ENCODE measurements at regions not wholly inside any gene's neighbourhood (a gene's known extent, or its start where the extent isn't known, plus 50 kb on each side); places are given as distances from the start of the nearest gene placed in this dataset.

DNA sequence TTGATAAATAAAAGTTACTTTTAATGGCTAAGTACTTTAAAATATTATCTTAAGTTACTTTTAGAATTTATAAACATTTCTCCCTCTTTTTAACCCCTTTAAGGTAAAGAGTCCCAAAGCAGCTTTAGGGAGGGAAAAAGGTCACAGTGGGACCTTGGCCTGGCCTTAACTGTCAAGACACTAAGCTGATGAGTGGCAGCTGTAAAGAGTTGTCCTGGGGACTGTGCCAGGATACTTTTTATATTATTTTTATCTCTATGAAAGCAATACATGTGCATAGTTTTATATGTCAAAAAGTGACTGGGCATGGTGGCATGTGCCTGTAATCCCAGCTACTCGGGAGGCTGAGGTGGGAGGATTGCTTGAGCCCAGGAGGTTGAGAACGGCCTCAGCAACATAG is 94.2 kb upstream of the RESF1 start:
- TF ChIP-seq, protein P1, sequence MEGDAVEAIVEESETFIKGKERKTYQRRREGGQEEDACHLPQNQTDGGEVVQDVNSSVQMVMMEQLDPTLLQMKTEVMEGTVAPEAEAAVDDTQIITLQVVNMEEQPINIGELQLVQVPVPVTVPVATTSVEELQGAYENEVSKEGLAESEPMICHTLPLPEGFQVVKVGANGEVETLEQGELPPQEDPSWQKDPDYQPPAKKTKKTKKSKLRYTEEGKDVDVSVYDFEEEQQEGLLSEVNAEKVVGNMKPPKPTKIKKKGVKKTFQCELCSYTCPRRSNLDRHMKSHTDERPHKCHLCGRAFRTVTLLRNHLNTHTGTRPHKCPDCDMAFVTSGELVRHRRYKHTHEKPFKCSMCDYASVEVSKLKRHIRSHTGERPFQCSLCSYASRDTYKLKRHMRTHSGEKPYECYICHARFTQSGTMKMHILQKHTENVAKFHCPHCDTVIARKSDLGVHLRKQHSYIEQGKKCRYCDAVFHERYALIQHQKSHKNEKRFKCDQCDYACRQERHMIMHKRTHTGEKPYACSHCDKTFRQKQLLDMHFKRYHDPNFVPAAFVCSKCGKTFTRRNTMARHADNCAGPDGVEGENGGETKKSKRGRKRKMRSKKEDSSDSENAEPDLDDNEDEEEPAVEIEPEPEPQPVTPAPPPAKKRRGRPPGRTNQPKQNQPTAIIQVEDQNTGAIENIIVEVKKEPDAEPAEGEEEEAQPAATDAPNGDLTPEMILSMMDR (IDR thresholded peaks at IDR 0.05; ENCODE audit: borderline replicate concordance, extremely low read depth, low read length, poor library complexity, severe bottlenecking), result no peak
- no peak for TF ChIP-seq EZH2 (IDR thresholded peaks at IDR 0.05; ENCODE audit: borderline replicate concordance, low read depth, low read length, severe bottlenecking)
- Histone ChIP-seq H4K20me1 (ENCODE audit: insufficient read depth, low read length) (no peaks in the 10 kb centered on the region), H3K4me1 (ENCODE audit: insufficient read depth, low read length) (no peaks in the 10 kb centered on the region), H2AFZ (ENCODE audit: low read depth, low read length) (no peak overlapping the region), H3K27ac (ENCODE audit: low read length) (no peak overlapping the region), H3K79me2 (ENCODE audit: insufficient read depth, low read length) (no peaks in the 10 kb centered on the region), H3K36me3 (ENCODE audit: insufficient read depth, low read length) (no peaks in the 10 kb centered on the region), H3K9ac (ENCODE audit: low read depth, low read length) (no peak overlapping the region), H3K4me3 (ENCODE audit: low read depth in 1 of 2, low read length in 2 of 2) (no peak overlapping the region), H3K4me2 (ENCODE audit: insufficient read depth, low read length) (no peak overlapping the region), H3K27me3 (ENCODE audit: insufficient read depth, low read length, poor library complexity) (no peaks in the 10 kb centered on the region), H3K9me3 (ENCODE audit: insufficient read depth, low read length, severe bottlenecking) (peaks cover 5% of the 10 kb centered on the region)
- DNase-seq (no peak), ATAC-seq (ENCODE audit: insufficient read depth, low read depth) (no peak)

DNA sequence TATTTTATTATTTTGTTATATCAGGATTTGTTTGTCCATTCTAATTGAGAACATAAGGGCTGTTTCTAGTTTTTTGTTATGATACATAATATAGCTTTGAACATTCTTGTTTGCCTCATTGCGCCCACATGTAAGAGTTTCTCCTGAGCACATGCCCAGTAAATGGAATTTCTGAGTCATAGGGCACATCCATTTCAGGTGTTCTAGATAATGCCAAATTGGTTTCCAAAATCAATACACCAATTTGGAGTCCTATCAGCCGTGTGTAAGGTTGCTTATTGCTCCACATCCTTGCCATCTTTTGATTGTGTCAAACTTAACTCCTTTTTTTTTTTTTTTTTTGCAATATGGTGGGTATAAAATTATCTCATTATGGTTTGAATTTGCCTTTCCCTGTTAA is 97.9 kb upstream of the RESF1 start:
- TF ChIP-seq EZH2 (IDR thresholded peaks at IDR 0.05; ENCODE audit: borderline replicate concordance, low read depth, low read length, severe bottlenecking), result no peak
- TF ChIP-seq, protein P1 (IDR thresholded peaks at IDR 0.05; ENCODE audit: borderline replicate concordance, extremely low read depth, low read length, poor library complexity, severe bottlenecking), result no peak
- Histone ChIP-seq H3K4me1 (ENCODE audit: insufficient read depth, low read length) (no peaks in the 10 kb centered on the region), H3K36me3 (ENCODE audit: insufficient read depth, low read length) (no peaks in the 10 kb centered on the region), H4K20me1 (ENCODE audit: insufficient read depth, low read length) (no peaks in the 10 kb centered on the region), H3K4me3 (ENCODE audit: low read depth in 1 of 2, low read length in 2 of 2) (no peak overlapping the region), H3K4me2 (ENCODE audit: insufficient read depth, low read length) (no peak overlapping the region), H3K9ac (ENCODE audit: low read depth, low read length) (no peak overlapping the region), H3K27me3 (ENCODE audit: insufficient read depth, low read length, poor library complexity) (no peaks in the 10 kb centered on the region), H3K27ac (ENCODE audit: low read length) (no peak overlapping the region), H3K79me2 (ENCODE audit: insufficient read depth, low read length) (no peaks in the 10 kb centered on the region), H2AFZ (ENCODE audit: low read depth, low read length) (no peak overlapping the region), H3K9me3 (ENCODE audit: insufficient read depth, low read length, severe bottlenecking) (peaks cover 12% of the 10 kb centered on the region)
- no peak for DNase-seq
- no peak for ATAC-seq (ENCODE audit: insufficient read depth, low read depth)

DNA sequence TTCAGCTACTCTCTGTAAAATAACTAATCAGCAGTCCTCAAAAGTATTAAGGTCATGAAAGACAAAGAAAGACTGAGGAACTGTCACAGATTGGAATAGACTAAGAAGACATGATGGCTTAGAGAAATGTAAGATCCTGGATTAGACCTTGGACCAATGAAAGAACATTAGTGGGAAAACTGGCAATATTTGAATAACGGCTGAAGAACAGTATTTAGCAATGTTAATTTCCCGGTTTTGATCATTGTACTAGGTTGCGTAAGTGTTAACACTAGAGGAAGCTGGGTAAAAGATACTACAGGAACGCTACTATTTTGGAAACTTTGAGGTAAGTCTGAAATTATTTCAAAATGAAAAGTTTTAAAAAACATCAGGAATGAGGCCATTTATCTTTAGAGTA is 98.8 kb upstream of the RESF1 start:
- Histone ChIP-seq H3K79me2 (ENCODE audit: insufficient read depth, low read length) (no peaks in the 10 kb centered on the region), H3K4me2 (ENCODE audit: insufficient read depth, low read length) (no peak overlapping the region), H4K20me1 (ENCODE audit: insufficient read depth, low read length) (no peaks in the 10 kb centered on the region), H2AFZ (ENCODE audit: low read depth, low read length) (no peak overlapping the region), H3K4me1 (ENCODE audit: insufficient read depth, low read length) (no peaks in the 10 kb centered on the region), H3K4me3 (ENCODE audit: low read depth in 1 of 2, low read length in 2 of 2) (no peak overlapping the region), H3K9me3 (ENCODE audit: insufficient read depth, low read length, severe bottlenecking) (peaks cover 12% of the 10 kb centered on the region), H3K36me3 (ENCODE audit: insufficient read depth, low read length) (no peaks in the 10 kb centered on the region), H3K27ac (ENCODE audit: low read length) (no peak overlapping the region), H3K27me3 (ENCODE audit: insufficient read depth, low read length, poor library complexity) (no peaks in the 10 kb centered on the region), H3K9ac (ENCODE audit: low read depth, low read length) (no peak overlapping the region)
- DNase-seq (no peak), ATAC-seq (ENCODE audit: insufficient read depth, low read depth) (no peak)
- TF ChIP-seq, protein P1 (IDR thresholded peaks at IDR 0.05; ENCODE audit: borderline replicate concordance, extremely low read depth, low read length, poor library complexity, severe bottlenecking), result no peak
- TF ChIP-seq EZH2 (IDR thresholded peaks at IDR 0.05; ENCODE audit: borderline replicate concordance, low read depth, low read length, severe bottlenecking), result no peak

Measured in DND-41 (cell line).